ENCODE measurements at regions not wholly inside any gene's neighbourhood (a gene's known extent, or its start where the extent isn't known, plus 50 kb on each side); places are given as distances from the start of the nearest gene placed in this dataset.

DNA sequence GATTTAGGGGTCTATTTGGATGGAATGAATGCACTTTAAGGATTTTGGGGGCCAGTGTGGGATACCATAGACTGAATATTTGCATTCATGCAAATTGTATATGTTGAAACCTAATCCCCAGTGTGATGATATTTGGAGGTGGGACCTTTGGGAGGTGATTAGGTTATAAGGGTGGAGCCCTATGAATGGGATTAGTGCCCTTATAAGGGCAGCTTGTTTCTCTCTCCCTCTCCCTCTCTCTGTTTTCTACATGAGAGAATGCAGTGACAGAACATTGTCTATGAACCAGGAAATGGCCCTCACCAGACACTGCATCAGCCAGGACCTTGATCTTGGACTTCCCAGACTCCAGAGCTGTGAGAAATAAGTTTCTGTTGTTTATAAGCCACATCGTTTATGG, 166.1 kb downstream of the MED10 start:
- Histone ChIP-seq H3K27ac (ENCODE audit: low read length) (no peak overlapping the region), H3F3A (ENCODE audit: insufficient read depth, low read length, poor library complexity, severe bottlenecking) (no peaks in the 10 kb centered on the region), H3K4me3 (ENCODE audit: low read length) (no peak overlapping the region), H3K4me2 (ENCODE audit: low read length) (no peak overlapping the region), H2AFZ (ENCODE audit: low read depth, low read length) (no peak overlapping the region), H3K9ac (ENCODE audit: low read length) (no peak overlapping the region), H4K20me1 (ENCODE audit: insufficient read depth) (no peaks in the 10 kb centered on the region), H3K36me3 (ENCODE audit: insufficient read depth, low read length) (no peaks in the 10 kb centered on the region), H3K27me3 (ENCODE audit: insufficient read depth, low read depth, low read length) (no peaks in the 10 kb centered on the region), H3K9me2 (ENCODE audit: insufficient read depth, low read length) (no peaks in the 10 kb centered on the region), H3K9me3 (ENCODE audit: low read length) (no peaks in the 10 kb centered on the region), H3K79me2 (replicated peaks; ENCODE audit: insufficient read depth, low read length) (no peaks in the 10 kb centered on the region)
- TF ChIP-seq, protein P1, sequence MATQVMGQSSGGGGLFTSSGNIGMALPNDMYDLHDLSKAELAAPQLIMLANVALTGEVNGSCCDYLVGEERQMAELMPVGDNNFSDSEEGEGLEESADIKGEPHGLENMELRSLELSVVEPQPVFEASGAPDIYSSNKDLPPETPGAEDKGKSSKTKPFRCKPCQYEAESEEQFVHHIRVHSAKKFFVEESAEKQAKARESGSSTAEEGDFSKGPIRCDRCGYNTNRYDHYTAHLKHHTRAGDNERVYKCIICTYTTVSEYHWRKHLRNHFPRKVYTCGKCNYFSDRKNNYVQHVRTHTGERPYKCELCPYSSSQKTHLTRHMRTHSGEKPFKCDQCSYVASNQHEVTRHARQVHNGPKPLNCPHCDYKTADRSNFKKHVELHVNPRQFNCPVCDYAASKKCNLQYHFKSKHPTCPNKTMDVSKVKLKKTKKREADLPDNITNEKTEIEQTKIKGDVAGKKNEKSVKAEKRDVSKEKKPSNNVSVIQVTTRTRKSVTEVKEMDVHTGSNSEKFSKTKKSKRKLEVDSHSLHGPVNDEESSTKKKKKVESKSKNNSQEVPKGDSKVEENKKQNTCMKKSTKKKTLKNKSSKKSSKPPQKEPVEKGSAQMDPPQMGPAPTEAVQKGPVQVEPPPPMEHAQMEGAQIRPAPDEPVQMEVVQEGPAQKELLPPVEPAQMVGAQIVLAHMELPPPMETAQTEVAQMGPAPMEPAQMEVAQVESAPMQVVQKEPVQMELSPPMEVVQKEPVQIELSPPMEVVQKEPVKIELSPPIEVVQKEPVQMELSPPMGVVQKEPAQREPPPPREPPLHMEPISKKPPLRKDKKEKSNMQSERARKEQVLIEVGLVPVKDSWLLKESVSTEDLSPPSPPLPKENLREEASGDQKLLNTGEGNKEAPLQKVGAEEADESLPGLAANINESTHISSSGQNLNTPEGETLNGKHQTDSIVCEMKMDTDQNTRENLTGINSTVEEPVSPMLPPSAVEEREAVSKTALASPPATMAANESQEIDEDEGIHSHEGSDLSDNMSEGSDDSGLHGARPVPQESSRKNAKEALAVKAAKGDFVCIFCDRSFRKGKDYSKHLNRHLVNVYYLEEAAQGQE (IDR thresholded peaks at IDR 0.05; ENCODE audit: borderline replicate concordance), result no peak

DNA sequence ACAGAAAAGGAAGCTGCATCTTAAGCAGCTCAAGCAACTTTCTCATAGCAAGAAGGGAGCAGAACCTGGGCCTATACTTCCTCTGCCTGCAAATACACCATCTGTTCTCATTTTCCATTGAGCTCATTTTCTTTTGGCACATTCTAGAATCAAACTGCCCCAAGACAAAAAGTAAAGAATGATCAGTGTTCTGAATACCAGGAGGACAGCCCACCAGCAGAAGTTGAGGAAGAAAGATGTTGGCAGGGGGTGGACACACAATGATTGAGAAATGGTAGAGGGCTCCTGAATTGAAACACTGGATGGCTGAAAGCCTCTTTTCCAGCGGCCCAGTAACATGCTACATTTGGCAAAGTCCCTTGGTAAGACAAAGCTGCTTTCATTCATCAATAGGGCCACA, 171.8 kb downstream of the MED10 start:
- Histone ChIP-seq H3K4me3 (ENCODE audit: low read length) (no peak overlapping the region), H3K9me2 (ENCODE audit: insufficient read depth, low read length) (no peaks in the 10 kb centered on the region), H3K79me2 (replicated peaks; ENCODE audit: insufficient read depth, low read length) (no peaks in the 10 kb centered on the region), H4K20me1 (ENCODE audit: insufficient read depth) (no peaks in the 10 kb centered on the region), H3K27ac (ENCODE audit: low read length) (no peak overlapping the region), H3K27me3 (ENCODE audit: insufficient read depth, low read depth, low read length) (no peaks in the 10 kb centered on the region), H3F3A (ENCODE audit: insufficient read depth, low read length, poor library complexity, severe bottlenecking) (no peaks in the 10 kb centered on the region), H3K9me3 (ENCODE audit: low read length) (no peaks in the 10 kb centered on the region), H3K4me2 (ENCODE audit: low read length) (no peak overlapping the region), H2AFZ (ENCODE audit: low read depth, low read length) (no peak overlapping the region), H3K36me3 (ENCODE audit: insufficient read depth, low read length) (no peaks in the 10 kb centered on the region), H3K9ac (ENCODE audit: low read length) (no peak overlapping the region)
- TF ChIP-seq TAF1 (IDR thresholded peaks at IDR 0.05; ENCODE audit: low read depth), result no peak

DNA sequence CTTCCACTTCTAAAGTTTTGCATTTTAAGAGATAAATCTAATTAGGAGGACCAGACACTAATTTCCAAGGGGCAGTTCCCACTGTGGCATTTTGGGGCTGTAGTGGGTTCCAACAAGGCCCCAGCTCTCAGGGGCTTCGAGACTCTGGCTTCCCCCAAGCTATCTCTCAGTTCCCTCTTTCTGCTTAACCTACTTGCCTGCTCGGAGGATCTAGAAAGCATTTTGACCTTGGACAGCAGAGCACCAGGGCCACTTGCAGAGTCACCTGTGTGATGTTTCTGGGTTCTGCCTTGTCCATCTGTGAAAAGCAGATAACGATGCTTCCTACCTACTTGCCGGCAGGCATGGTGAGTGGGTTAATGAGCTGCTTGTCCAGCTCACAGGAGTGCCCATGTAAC, 175.4 kb downstream of the MED10 start:
- H3K9me2 ChIP-seq (ENCODE audit: insufficient read depth, low read length), result no peaks in the 10 kb centered on the region
- peaks cover 4% of the 10 kb centered on the region for H3K9me3 ChIP-seq (ENCODE audit: low read length)
- H3K79me2 ChIP-seq (replicated peaks; ENCODE audit: insufficient read depth, low read length), result no peaks in the 10 kb centered on the region
- H3K36me3 ChIP-seq (ENCODE audit: insufficient read depth, low read length), result no peaks in the 10 kb centered on the region
- H3F3A ChIP-seq (ENCODE audit: insufficient read depth, low read length, poor library complexity, severe bottlenecking), result no peaks in the 10 kb centered on the region
- no peak overlapping the region for H2AFZ ChIP-seq (ENCODE audit: low read depth, low read length)
- no peaks in the 10 kb centered on the region for H4K20me1 ChIP-seq (ENCODE audit: insufficient read depth)
- no peak overlapping the region for H3K27ac ChIP-seq (ENCODE audit: low read length)
- H3K4me2 ChIP-seq (ENCODE audit: low read length), result no peak overlapping the region
- H3K27me3 ChIP-seq (ENCODE audit: insufficient read depth, low read depth, low read length), result no peaks in the 10 kb centered on the region
- TF ChIP-seq RAD21 (conservative IDR thresholded peaks at IDR 0.05), result no peak
- TF ChIP-seq POLR2AphosphoS5 (IDR thresholded peaks at IDR 0.05), result no peak
- no peak overlapping the region for H3K4me3 ChIP-seq (ENCODE audit: low read length)
- H3K9ac ChIP-seq (ENCODE audit: low read length), result no peak overlapping the region

DNA sequence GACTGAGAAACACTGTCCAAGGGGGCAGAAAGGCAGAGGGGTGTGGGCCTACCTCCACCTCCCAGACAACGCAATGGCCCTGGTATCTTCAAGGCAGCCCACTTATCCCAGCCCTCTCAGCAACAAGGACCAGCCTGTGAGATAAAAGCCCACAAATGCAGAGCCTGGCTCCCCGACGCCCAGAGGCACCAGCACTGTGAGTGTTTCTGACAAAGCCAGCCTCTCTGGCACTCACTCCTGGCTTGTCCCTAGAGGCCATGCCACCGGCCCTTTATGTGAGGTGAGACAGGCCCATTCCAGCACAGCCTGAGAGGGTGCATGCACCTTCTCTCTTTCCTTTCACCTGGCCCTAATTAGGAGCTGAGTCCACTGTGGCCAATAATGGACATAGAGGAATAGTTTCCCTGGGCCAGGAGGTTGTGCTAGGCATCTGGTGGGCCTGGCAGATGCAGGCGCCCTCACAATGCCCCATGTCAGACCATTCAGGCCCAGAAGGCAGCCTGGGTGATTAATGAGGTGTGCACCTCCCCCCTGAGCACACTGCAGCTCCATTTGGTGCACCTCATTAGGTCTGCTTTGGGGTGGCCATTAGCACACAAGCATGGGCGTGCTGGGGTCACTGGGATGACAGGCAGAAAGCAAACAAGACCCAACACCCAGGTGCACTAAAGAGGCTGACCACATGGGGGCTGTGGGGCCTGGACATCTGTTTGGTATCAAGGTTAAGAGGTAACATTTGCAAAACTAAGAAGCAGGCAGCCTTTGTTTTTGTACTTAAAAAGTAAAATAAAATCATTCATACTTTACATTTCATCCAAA, 176.0 kb downstream of the MED10 start:
- no peak overlapping the region for H3K9ac ChIP-seq (ENCODE audit: low read length)
- H2AFZ ChIP-seq (ENCODE audit: low read depth, low read length), result no peak overlapping the region
- H3K36me3 ChIP-seq (ENCODE audit: insufficient read depth, low read length), result no peaks in the 10 kb centered on the region
- H3K9me3 ChIP-seq (ENCODE audit: low read length), result peaks cover 4% of the 10 kb centered on the region
- no peaks in the 10 kb centered on the region for H3K27me3 ChIP-seq (ENCODE audit: insufficient read depth, low read depth, low read length)
- no peaks in the 10 kb centered on the region for H3K9me2 ChIP-seq (ENCODE audit: insufficient read depth, low read length)
- no peaks in the 10 kb centered on the region for H4K20me1 ChIP-seq (ENCODE audit: insufficient read depth)
- no peaks in the 10 kb centered on the region for H3F3A ChIP-seq (ENCODE audit: insufficient read depth, low read length, poor library complexity, severe bottlenecking)
- H3K27ac ChIP-seq (ENCODE audit: low read length), result no peak overlapping the region
- no peak overlapping the region for H3K4me3 ChIP-seq (ENCODE audit: low read length)
- H3K4me2 ChIP-seq (ENCODE audit: low read length), result no peak overlapping the region
- H3K79me2 ChIP-seq (replicated peaks; ENCODE audit: insufficient read depth, low read length), result no peaks in the 10 kb centered on the region
- TF ChIP-seq SMC3 (conservative IDR thresholded peaks at IDR 0.05; ENCODE audit: poor library complexity) (no peak), RAD21 (conservative IDR thresholded peaks at IDR 0.05) (no peak), EZH2 (IDR thresholded peaks at IDR 0.05; ENCODE audit: borderline replicate concordance, insufficient read depth, low read length, poor library complexity, severe bottlenecking) (no peak), TAF1 (IDR thresholded peaks at IDR 0.05; ENCODE audit: low read depth) (no peak), MXI1 (conservative IDR thresholded peaks at IDR 0.05; ENCODE audit: poor library complexity, severe bottlenecking) (no peak), POLR2AphosphoS5 (IDR thresholded peaks at IDR 0.05) (no peak)
- TF ChIP-seq, protein P2, sequence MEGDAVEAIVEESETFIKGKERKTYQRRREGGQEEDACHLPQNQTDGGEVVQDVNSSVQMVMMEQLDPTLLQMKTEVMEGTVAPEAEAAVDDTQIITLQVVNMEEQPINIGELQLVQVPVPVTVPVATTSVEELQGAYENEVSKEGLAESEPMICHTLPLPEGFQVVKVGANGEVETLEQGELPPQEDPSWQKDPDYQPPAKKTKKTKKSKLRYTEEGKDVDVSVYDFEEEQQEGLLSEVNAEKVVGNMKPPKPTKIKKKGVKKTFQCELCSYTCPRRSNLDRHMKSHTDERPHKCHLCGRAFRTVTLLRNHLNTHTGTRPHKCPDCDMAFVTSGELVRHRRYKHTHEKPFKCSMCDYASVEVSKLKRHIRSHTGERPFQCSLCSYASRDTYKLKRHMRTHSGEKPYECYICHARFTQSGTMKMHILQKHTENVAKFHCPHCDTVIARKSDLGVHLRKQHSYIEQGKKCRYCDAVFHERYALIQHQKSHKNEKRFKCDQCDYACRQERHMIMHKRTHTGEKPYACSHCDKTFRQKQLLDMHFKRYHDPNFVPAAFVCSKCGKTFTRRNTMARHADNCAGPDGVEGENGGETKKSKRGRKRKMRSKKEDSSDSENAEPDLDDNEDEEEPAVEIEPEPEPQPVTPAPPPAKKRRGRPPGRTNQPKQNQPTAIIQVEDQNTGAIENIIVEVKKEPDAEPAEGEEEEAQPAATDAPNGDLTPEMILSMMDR (IDR thresholded peaks at IDR 0.05; ENCODE audit: poor library complexity, severe bottlenecking), result no peak
- TF ChIP-seq, protein P1 (IDR thresholded peaks at IDR 0.05; ENCODE audit: borderline replicate concordance), result no peak

Measured in neural cell (in vitro differentiated cells).